CD4-positive, alpha-beta T cell treated with Interleukin-6 at 100 ng/mL for 8 hours (primary cell): ENCODE measurements at regions not wholly inside any gene's neighbourhood (a gene's known extent, or its start where the extent isn't known, plus 50 kb on each side); places are given as distances from the start of the nearest gene placed in this dataset.
"Not testable (repeated sequence)": the region's sequence is repeated elsewhere in the genome, so short reads cannot be mapped to it uniquely, and the experiment has no call there.

ENCODE experiments used
- DNase-seq: peaks from one replicate; pipeline ENCODE4 v3.0.0-alpha.2; 2020; ENCODE audit warnings: mixed read lengths, low spot score

- no peak for DNase-seq
Measured at GRCh38 chr3:8311321-8311720, 190.3 kb upstream of the LMCD1 start.

- no peak for DNase-seq
Measured at GRCh38 chr3:8312685-8313084, 188.9 kb upstream of the LMCD1 start.

DNA sequence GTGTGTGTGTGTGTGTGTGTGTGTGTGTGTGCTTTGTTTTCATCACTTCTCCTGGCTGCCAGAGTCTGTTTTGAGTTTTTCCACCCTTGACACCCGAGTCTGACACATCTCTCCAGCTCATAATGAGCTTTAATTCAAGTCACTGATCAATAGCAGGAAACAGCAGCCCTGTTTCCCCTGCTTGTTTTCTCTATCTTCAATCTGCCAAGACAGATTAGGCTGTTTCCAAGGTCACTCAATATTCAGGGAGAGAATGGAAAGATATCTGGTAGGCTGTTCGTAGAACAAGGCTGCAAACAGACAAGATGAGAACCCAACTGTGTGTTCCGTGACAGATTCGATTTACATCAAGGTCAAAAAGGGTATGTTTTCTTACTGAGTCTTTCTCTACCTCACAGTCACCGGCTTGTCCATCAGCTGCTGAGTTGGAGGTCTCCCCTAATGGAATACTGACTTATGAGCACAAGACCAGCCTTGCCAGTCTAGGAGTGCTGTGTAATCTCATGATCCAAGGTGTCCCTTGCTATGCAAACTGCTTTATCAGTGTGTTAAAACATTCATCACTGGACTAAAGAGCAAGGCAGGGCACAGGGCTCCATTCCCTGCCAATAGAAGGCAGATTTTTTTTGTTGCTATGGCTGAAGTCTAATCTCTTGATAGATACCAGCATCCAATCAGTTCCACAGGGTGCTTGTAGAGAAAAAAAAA lies 187.9 kb upstream of the LMCD1 start:
- no peak for DNase-seq

GRCh38 chr3:8315526-8315925 lies 186.1 kb upstream of the LMCD1 start:
- not testable (repeated sequence) for DNase-seq

DNA sequence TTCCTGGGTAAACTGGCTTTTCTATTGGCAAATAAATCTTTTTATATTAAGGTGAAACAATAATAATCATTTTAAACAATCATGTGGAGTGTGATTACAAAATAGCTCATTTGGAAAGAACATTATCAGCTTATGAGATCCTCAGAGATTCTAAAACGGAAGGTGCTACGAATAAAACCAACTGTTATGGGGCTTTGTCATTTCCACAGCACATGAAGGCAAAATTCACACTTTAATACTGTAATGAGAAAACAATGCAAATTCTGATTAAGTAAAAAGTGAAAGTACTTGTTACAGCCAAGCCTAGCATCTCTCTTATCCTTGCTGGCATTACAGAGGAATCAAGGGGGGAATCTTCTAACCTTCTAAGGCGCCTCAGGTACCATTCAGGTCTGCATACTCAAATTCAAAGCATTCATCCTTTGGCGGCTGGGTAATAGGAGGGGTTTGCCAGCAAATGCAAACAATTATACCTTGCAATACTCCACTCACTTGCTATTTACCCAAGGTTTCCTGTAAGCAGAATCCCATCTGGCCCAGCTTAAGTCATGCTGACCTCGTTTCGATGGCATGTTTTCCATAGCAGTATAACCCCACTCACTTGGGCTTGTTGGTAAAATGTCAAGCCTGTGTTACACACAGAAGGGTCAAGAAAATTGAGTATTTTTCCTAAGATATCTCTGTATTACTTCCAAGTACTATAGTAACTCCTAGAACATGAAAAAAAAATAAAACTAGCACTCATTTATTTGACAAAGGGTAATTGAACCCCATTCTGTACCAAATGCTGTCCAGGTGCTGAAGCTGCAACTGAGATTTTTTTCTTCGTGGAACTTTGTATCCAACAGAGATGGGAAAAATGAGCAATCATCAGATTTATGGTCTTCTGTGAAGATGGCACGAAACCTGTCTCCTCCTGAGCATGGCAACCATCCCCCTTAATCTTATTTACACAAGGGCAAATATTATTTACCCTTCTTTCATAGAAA lies 183.7 kb upstream of the LMCD1 start:
- DNase-seq: no peak

GRCh38 chr3:8319935-8320634 lies 181.5 kb upstream of the LMCD1 start:
- DNase-seq: no peak

GRCh38 chr3:8320711-8321458 lies 180.7 kb upstream of the LMCD1 start:
- no peak for DNase-seq

DNA sequence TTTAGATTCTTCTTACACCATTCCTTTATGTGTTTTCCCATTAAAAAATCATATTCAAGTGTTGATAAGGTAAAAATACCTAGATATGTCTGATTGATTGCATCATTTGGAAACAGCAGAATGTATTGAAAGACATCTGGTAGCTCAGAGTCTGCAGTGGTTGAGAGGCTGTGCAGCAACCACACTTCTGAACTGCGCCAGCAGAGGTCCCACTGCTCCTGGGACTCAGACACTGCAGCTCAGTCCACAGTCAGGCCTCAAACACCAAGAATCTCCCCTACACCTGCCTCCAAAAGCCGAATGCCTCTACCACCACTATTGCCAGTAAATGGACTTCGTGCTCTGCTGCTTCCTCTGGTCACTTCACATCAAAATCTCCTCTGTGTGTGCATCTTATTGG lies 176.9 kb upstream of the LMCD1 start:
- peak; percentile 46 for DNase-seq

GRCh38 chr3:8325306-8325705 lies 176.3 kb upstream of the LMCD1 start:
- no peak for DNase-seq

GRCh38 chr3:8325833-8326232 lies 175.8 kb upstream of the LMCD1 start:
- DNase-seq: not testable (repeated sequence)

DNA sequence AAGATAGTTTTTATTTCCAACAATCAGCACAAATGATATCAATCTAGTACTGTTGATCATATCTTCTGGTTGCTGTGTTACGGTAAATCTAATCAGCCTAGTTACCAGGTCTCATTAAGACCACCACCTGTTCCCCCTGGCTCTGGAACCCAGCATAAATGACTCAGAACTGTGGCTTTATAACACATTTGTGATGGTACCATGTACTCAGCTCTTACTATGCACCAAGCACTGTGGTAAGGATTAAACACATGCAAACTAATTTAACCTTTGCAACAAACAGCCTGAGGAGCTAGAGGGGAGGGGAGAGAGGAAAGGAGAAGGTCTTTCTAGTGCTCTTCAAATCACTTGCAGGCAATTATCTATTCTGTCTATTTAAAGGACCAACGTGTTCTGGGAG lies 173.9 kb upstream of the LMCD1 start:
- no peak for DNase-seq

GRCh38 chr3:8328967-8329366 lies 172.7 kb upstream of the LMCD1 start:
- DNase-seq: no peak

- no peak for DNase-seq
Measured at GRCh38 chr3:8329598-8329997, 172.0 kb upstream of the LMCD1 start.

- no peak for DNase-seq
Measured at GRCh38 chr3:8336456-8336855, 165.2 kb upstream of the LMCD1 start.

DNA sequence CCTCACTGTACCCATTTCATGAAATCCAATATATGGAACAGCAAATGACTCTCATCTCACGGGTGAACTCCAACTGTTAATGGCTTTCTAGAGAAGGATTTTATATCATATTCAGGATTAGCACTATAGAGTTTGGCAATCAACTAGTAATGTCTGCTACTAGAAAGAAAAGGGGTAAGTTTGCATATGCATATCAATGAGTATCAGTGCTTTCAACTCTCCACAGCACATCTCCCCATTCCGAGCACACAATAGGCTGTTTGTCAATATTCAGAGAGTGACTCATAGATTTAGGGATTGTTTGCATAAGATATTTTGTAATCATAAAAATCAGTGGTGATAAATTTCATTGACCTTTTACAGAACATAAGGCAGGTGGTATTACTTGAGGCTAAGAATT lies 163.2 kb upstream of the LMCD1 start:
- no peak for DNase-seq

DNA sequence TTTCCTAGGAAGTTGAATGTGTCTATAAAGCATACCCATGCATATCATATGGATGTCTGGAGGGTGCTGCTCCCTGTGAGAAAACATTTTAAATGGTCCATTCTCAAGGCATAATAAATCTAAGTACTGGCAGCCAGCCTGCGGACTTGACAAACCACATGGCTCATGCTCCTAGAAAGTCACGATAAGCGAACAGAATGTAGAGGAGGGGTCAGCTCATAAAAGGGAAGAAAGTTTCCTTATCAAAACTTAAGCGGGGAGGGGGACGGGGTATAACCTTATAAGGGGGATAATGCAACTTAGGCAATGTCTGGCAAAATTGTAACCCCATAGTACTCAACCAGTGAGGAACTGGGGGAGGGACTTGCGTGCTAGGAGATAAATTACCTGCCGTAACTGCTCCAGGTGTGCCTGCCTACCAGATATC lies 159.8 kb upstream of the LMCD1 start:
- no peak for DNase-seq

DNA sequence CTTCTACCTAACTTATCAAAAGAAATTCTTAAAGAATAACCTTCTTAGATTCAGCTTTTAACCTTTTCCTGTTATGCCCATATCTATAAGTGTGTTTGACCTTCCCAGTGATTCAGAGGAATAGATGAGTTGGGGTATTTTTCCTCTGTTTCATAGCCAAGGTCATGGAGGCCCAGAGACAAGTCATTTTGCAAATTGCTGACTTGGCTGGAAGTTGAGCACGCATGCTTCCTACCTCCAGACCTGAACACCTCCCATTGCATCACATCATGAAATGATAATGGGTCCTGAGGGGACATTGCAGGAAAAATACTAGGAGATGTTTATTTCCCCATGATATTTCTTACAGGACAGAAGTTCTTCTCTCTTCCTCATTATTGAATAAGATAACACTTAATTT lies 158.6 kb upstream of the LMCD1 start:
- DNase-seq: no peak

- DNase-seq: no peak
Measured at GRCh38 chr3:8345398-8345797, 156.2 kb upstream of the LMCD1 start.

DNA sequence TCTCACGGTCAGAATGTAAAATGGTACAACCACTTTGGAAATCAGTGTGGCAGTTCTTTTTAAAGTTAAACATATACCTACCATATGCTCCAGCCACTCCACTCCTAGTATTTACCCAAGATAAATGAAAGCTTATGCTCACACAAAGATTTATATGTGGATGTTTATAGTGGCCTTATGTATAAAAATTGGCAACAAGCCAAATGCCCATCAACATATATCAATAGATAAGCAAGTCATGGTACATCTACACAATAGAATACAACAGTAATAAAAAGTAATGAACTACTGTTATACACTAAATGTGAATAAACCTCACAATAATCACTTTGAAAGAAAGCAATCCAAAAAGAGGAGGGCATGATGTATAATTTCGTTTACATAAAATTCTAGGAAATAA lies 153.5 kb upstream of the LMCD1 start:
- DNase-seq: no peak

DNA sequence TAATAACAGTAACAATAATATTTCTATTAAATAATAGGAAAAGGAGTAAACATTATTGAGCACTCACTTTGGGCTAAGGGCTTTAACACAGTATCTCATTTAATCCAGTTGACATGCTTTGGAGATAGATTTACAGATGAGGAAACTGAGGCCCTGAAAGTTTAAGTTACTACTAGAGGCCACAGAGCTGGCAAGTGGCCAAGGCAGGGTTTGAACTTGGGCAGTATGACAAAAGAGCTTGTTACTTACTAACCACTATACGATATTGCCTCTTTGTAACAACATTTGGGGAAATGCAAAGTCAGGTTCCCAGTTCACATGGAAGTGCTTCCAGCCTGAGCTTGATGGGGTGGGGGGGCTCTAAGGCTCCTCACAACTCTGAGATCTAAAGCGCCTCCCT lies 149.1 kb upstream of the LMCD1 start:
- no peak for DNase-seq

- no peak for DNase-seq
Measured at GRCh38 chr3:8353364-8353763, 148.3 kb upstream of the LMCD1 start.

DNA sequence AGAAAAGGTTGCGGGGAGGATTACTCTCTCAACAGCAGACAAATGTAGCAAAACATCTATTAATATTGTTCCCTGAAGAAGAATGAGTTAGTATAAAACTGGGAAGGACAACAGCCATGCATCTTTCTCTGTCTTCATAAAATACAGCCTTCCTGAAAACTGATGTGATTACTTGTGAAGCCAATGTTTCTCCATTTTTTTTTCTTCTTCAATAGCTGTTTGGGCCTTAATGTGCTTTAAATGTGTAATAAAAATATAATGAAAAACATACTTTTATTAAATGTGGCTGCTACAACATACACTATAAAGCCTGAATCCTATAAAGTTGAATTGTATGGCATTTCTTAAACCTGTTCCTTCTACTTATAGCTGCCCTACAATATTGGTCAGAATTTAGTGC lies 146.3 kb upstream of the LMCD1 start:
- DNase-seq: no peak
